ENCODE measurements at regions not wholly inside any gene's neighbourhood (a gene's known extent, or its start where the extent isn't known, plus 50 kb on each side); places are given as distances from the start of the nearest gene placed in this dataset.

- no peak for DNase-seq (ENCODE audit: low spot score)
- Histone ChIP-seq H3K27ac (no peak overlapping the region), H3K27me3 (no peaks in the 10 kb centered on the region), H3K9ac (no peak overlapping the region), H4K20me1 (ENCODE audit: low read depth) (no peaks in the 10 kb centered on the region), H3K36me3 (no peaks in the 10 kb centered on the region), H3F3A (ENCODE audit: low read depth) (no peaks in the 10 kb centered on the region), H3K9me3 (ENCODE audit: low read depth) (no peaks in the 10 kb centered on the region), H2AFZ (replicated peaks) (no peak overlapping the region), H3K79me2 (ENCODE audit: low read depth) (no peaks in the 10 kb centered on the region), H3K4me1 (no peaks in the 10 kb centered on the region), H3K4me2 (no peak overlapping the region), H3K4me3 (no peak overlapping the region)
- peaks cover 7% of the 10 kb centered on the region for H3K27me3 Mint-ChIP-seq (ENCODE audit: insufficient read depth, low read depth)
- H3K27ac Mint-ChIP-seq, result no peak overlapping the region
- H3K4me3 Mint-ChIP-seq, result no peak overlapping the region
- H3K36me3 Mint-ChIP-seq, result no peaks in the 10 kb centered on the region
- no peaks in the 10 kb centered on the region for H3K4me1 Mint-ChIP-seq
- no peaks in the 10 kb centered on the region for H3K9me3 Mint-ChIP-seq
- TF ChIP-seq EZH2phosphoT487 (IDR thresholded peaks at IDR 0.05) (no peak), EZH2 (IDR thresholded peaks at IDR 0.05) (no peak)
- TF ChIP-seq, protein P1, sequence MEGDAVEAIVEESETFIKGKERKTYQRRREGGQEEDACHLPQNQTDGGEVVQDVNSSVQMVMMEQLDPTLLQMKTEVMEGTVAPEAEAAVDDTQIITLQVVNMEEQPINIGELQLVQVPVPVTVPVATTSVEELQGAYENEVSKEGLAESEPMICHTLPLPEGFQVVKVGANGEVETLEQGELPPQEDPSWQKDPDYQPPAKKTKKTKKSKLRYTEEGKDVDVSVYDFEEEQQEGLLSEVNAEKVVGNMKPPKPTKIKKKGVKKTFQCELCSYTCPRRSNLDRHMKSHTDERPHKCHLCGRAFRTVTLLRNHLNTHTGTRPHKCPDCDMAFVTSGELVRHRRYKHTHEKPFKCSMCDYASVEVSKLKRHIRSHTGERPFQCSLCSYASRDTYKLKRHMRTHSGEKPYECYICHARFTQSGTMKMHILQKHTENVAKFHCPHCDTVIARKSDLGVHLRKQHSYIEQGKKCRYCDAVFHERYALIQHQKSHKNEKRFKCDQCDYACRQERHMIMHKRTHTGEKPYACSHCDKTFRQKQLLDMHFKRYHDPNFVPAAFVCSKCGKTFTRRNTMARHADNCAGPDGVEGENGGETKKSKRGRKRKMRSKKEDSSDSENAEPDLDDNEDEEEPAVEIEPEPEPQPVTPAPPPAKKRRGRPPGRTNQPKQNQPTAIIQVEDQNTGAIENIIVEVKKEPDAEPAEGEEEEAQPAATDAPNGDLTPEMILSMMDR (IDR thresholded peaks at IDR 0.05), result no peak
Measured at GRCh38 chr10:123564631-123565030, 101.5 kb upstream of the GPR26 start.

- Mint-ChIP-seq H3K4me1 (no peaks in the 10 kb centered on the region), H3K9me3 (no peaks in the 10 kb centered on the region), H3K27ac (no peak overlapping the region), H3K4me3 (no peak overlapping the region), H3K36me3 (no peaks in the 10 kb centered on the region), H3K27me3 (ENCODE audit: insufficient read depth, low read depth) (peaks cover 5% of the 10 kb centered on the region)
- H3K9me3 ChIP-seq (ENCODE audit: low read depth), result no peaks in the 10 kb centered on the region
- no peaks in the 10 kb centered on the region for H3K4me1 ChIP-seq
- no peak overlapping the region for H3K9ac ChIP-seq
- H3K4me2 ChIP-seq, result no peak overlapping the region
- H2AFZ ChIP-seq (replicated peaks), result no peak overlapping the region
- H3K27ac ChIP-seq, result no peak overlapping the region
- no peaks in the 10 kb centered on the region for H4K20me1 ChIP-seq (ENCODE audit: low read depth)
- no peaks in the 10 kb centered on the region for H3K79me2 ChIP-seq (ENCODE audit: low read depth)
- no peak for DNase-seq (ENCODE audit: low spot score)
- TF ChIP-seq, protein P1 (IDR thresholded peaks at IDR 0.05), result no peak
- TF ChIP-seq EZH2 (IDR thresholded peaks at IDR 0.05) (no peak), EZH2phosphoT487 (IDR thresholded peaks at IDR 0.05) (no peak)
- H3K27me3 ChIP-seq, result no peaks in the 10 kb centered on the region
- no peak overlapping the region for H3K4me3 ChIP-seq
- no peaks in the 10 kb centered on the region for H3F3A ChIP-seq (ENCODE audit: low read depth)
- H3K36me3 ChIP-seq, result no peaks in the 10 kb centered on the region
Measured at GRCh38 chr10:123565691-123566660, 100.2 kb upstream of the GPR26 start.

DNA sequence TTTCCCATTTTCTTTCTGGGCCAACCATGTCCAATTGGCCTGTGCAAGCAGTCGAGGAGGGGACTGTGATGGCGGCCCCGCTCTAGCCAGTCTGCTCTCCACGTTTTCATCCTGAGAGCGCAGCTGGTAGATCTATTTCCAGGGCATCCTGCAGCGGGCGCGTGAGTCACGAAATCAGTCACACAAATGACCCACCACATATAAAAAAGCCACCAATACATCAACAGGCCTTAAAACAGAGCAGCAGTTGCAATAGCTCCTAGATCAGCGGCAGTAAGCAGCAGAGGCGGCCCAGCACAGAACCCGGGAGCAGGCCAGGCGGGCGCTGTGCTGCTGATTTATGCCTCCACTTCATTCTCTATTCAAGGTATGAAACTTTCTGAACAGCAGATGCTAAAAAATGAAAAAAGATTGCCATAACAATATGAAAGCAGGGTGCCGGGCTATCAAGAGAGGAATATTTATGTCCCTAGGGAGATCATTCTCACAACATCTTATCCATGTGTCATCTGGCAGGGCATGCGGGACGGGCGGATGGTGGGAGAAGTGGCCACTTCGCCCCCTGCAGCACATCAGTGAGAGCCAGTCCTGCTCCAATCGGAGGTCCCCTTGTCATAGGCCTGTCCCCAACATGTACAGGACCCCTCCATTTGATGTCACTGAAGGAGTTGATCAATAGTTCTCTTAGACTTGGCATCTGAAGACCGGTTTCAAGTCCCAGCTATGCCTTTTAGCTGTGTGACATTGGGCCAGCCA lies 98.0 kb upstream of the GPR26 start:
- Histone ChIP-seq H3K36me3 (no peaks in the 10 kb centered on the region), H2AFZ (replicated peaks) (no peak overlapping the region), H3K4me1 (no peaks in the 10 kb centered on the region), H3K9ac (no peak overlapping the region), H3K27ac (no peak overlapping the region), H3K79me2 (ENCODE audit: low read depth) (no peaks in the 10 kb centered on the region), H3K9me3 (ENCODE audit: low read depth) (no peaks in the 10 kb centered on the region), H3K4me2 (no peak overlapping the region), H4K20me1 (ENCODE audit: low read depth) (no peaks in the 10 kb centered on the region), H3F3A (ENCODE audit: low read depth) (no peaks in the 10 kb centered on the region), H3K27me3 (no peaks in the 10 kb centered on the region), H3K4me3 (no peak overlapping the region)
- Mint-ChIP-seq H3K27ac (no peak overlapping the region), H3K9me3 (no peaks in the 10 kb centered on the region), H3K27me3 (ENCODE audit: insufficient read depth, low read depth) (peaks cover 12% of the 10 kb centered on the region), H3K36me3 (no peaks in the 10 kb centered on the region), H3K4me3 (no peak overlapping the region), H3K4me1 (no peaks in the 10 kb centered on the region)
- no peak for TF ChIP-seq EZH2 (IDR thresholded peaks at IDR 0.05)
- DNase-seq (ENCODE audit: low spot score), result no peak

Data from neural progenitor cell (in vitro differentiated cells).